ENCODE measurements at regions not wholly inside any gene's neighbourhood (a gene's known extent, or its start where the extent isn't known, plus 50 kb on each side); places are given as distances from the start of the nearest gene placed in this dataset.

GRCh38 chr22:47987885-47988515 is 1225.5 kb downstream of the TBC1D22A start:
- no peak for DNase-seq (ENCODE audit: low spot score)
- no peak for ATAC-seq (ENCODE audit: low FRiP score)
- TF ChIP-seq CTCF (IDR thresholded peaks at IDR 0.05) = no peak

- ATAC-seq (ENCODE audit: low FRiP score) (no peak), DNase-seq (ENCODE audit: low spot score) (no peak)
- no peak for TF ChIP-seq CTCF (IDR thresholded peaks at IDR 0.05)
These were observed 1213.8 kb downstream of the TBC1D22A start for GRCh38 chr22:47976219-47976618.

GRCh38 chr22:47967831-47968230 is 1205.4 kb downstream of the TBC1D22A start:
- DNase-seq (ENCODE audit: low spot score) (no peak), ATAC-seq (ENCODE audit: low FRiP score) (no peak)
- TF ChIP-seq CTCF (IDR thresholded peaks at IDR 0.05) = no peak

- ATAC-seq (ENCODE audit: low FRiP score) = no peak
- no peak for DNase-seq (ENCODE audit: low spot score)
- no peak for TF ChIP-seq CTCF (IDR thresholded peaks at IDR 0.05)
These were observed 1203.9 kb downstream of the TBC1D22A start for GRCh38 chr22:47966316-47966715.

GRCh38 chr22:47965896-47966295 is 1203.4 kb downstream of the TBC1D22A start:
- no peak for TF ChIP-seq CTCF (IDR thresholded peaks at IDR 0.05)
- ATAC-seq (ENCODE audit: low FRiP score) (no peak), DNase-seq (ENCODE audit: low spot score) (no peak)

- no peak for DNase-seq (ENCODE audit: low spot score)
- no peak for ATAC-seq (ENCODE audit: low FRiP score)
- TF ChIP-seq CTCF (IDR thresholded peaks at IDR 0.05) = no peak
These were observed 1202.6 kb downstream of the TBC1D22A start for GRCh38 chr22:47965066-47965465.

GRCh38 chr22:47963660-47964059 is 1201.2 kb downstream of the TBC1D22A start:
- DNase-seq (ENCODE audit: low spot score) = no peak
- ATAC-seq (ENCODE audit: low FRiP score) = no peak
- TF ChIP-seq CTCF (IDR thresholded peaks at IDR 0.05) = no peak

All from omental fat pad (tissue), 3 donors.